ENCODE measurements at regions not wholly inside any gene's neighbourhood (a gene's known extent, or its start where the extent isn't known, plus 50 kb on each side); places are given as distances from the start of the nearest gene placed in this dataset.

DNA sequence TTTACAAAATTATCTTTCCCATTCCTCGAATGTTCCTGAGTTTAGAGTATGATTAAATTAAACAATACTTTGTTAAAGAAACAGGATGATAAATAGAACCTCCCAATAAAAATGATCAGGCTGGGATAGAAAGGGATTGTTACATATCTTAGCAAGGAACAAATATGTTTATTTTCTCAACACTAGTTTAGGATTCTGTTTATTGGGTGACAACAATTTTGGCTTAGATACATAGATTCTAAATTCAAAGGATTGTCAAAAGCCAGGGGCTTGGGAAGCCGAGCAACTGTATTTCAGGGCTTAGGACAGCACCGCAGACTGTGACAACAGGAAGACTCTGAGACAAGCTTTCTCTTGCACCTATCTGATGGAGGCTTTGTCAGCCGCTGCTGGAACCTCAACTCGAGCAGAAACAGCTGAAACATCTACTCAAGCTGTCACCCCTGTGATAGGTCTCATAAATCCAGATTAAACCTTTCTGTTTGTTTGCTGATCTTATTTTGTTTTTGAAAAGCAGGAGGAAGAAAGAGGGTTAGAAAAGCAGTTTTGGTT lies 562.8 kb upstream of the ZFHX3 start:
- in situ Hi-C loops (cut with HindIII; ENCODE audit: low sequenced_read_pairs): no loop called here
- TF ChIP-seq, protein P1, sequence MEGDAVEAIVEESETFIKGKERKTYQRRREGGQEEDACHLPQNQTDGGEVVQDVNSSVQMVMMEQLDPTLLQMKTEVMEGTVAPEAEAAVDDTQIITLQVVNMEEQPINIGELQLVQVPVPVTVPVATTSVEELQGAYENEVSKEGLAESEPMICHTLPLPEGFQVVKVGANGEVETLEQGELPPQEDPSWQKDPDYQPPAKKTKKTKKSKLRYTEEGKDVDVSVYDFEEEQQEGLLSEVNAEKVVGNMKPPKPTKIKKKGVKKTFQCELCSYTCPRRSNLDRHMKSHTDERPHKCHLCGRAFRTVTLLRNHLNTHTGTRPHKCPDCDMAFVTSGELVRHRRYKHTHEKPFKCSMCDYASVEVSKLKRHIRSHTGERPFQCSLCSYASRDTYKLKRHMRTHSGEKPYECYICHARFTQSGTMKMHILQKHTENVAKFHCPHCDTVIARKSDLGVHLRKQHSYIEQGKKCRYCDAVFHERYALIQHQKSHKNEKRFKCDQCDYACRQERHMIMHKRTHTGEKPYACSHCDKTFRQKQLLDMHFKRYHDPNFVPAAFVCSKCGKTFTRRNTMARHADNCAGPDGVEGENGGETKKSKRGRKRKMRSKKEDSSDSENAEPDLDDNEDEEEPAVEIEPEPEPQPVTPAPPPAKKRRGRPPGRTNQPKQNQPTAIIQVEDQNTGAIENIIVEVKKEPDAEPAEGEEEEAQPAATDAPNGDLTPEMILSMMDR (IDR thresholded peaks at IDR 0.05; ENCODE audit: low read depth, low read length, missing control alignments): no peak

DNA sequence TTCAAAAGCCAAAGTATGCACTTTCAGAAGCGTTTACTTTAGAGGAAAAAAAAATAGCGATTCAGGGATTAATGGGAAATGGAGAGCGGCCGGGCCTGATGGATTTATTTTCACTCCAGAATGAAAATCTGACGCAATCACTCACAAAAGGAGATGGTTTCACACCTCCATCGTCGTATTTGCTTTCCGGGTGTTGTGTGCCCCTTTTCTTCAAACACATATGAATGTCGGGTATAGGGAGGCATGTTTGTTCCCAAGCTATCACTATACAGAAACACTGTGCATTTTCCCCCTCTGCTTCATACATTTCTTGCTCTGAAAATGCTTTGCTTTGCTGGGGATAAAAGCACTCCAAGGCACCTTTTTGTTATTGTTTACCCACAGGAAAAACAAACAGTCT lies 562.2 kb upstream of the ZFHX3 start:
- TF ChIP-seq, protein P1 (IDR thresholded peaks at IDR 0.05; ENCODE audit: low read depth, low read length, missing control alignments): no peak
- in situ Hi-C loops (cut with HindIII; ENCODE audit: low sequenced_read_pairs): no loop called here
- no peak for DNase-seq (ENCODE audit: low read depth)
- no peak overlapping the region for H3K4me3 ChIP-seq (ENCODE audit: low read depth, low read length)

More for the DNA sequence above, 562.8 kb upstream of the ZFHX3 start:
- H3K4me3 ChIP-seq (ENCODE audit: low read depth, low read length): no peak overlapping the region
- no peak for DNase-seq (ENCODE audit: low read depth)

DNA sequence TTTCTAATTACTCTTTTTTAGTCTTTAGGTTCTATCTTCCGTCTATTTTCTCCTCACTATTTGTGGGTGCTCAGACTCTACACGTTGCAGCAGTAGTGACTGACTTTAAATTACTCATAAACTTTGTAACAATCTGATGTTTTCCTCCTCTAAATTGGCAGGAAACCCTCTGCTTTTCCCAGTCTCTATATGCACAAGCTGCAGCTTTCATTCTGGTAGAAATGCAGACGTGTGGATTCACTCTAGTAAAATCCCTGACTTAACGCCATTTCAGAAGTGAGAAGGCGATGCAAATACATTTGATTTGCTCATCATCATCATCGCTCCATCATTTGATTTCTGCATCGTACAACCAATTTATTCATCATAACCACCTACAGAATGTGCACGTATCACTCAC lies 561.0 kb upstream of the ZFHX3 start:
- DNase-seq (ENCODE audit: low read depth): no peak
- TF ChIP-seq, protein P1 (IDR thresholded peaks at IDR 0.05; ENCODE audit: low read depth, low read length, missing control alignments): no peak
- no peak overlapping the region for H3K4me3 ChIP-seq (ENCODE audit: low read depth, low read length)
- in situ Hi-C loops (cut with HindIII; ENCODE audit: low sequenced_read_pairs): no loop called here

DNA sequence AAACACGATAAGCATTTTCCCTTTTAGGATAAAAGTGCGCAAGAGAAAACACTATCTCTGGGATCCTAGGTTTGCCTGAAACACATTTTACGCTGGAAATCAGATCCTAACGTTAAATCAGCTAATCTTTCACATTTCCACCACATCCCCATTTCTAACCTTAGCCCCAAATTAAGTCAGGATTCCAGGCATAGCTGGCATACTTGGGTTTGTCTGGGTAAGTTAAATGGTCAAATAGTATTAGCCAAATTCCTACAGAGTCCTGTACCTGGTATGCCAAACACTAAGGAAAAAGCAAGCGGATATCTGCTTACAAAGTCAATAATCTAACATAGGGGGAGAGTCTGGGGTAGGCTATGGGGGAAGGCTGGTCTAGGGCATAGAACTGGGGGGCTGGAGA lies 557.4 kb upstream of the ZFHX3 start:
- H3K4me3 ChIP-seq (ENCODE audit: low read depth, low read length): no peak overlapping the region
- in situ Hi-C loops (cut with HindIII; ENCODE audit: low sequenced_read_pairs): no loop called here

DNA sequence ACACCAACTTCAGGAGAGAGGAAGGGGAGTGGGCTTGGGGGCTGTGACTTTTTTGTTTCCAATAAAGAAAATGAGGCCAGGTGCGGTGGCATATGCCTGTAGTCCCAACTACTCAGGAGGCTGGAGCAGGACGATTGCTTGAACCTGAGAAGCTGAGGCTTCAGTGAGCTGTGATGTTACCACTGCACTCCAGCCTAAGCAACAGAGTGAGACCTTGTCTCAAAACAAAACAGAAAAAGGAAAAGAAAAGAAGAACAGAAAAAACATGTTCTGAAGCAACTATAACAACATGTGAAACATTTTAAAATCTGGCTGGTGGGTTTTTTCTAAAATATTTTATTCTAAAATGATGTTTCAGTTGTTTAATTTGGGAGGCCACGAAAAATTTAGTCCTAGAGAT lies 554.0 kb upstream of the ZFHX3 start:
- no peak for DNase-seq (ENCODE audit: low read depth)
- TF ChIP-seq, protein P1 (IDR thresholded peaks at IDR 0.05; ENCODE audit: low read depth, low read length, missing control alignments): no peak
- in situ Hi-C loops (cut with HindIII; ENCODE audit: low sequenced_read_pairs): no loop called here
- H3K4me3 ChIP-seq (ENCODE audit: low read depth, low read length): no peak overlapping the region

More for the DNA sequence above, 557.4 kb upstream of the ZFHX3 start:
- DNase-seq (ENCODE audit: low read depth): no peak
- TF ChIP-seq, protein P1 (IDR thresholded peaks at IDR 0.05; ENCODE audit: low read depth, low read length, missing control alignments): no peak

DNA sequence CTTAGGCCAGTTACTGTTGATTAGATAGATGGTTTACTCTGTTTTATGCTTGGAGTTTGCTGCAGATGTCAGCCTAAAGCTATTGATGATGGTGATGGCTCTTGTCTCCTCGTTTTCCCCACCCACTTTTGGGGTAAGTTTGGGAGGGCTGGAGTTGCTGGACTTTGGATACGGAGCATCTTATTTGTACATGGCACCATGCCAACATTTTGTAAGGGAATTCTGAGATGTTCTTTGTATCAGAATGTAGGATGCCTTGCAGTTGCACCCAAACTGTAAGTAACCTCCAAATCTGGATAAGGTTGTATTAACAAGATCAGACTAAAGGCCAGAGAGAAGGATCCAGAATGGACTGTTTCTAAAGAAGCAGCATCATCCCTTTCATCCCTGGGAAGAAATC lies 551.9 kb upstream of the ZFHX3 start:
- H3K4me3 ChIP-seq (ENCODE audit: low read depth, low read length): no peak overlapping the region
- TF ChIP-seq, protein P1 (IDR thresholded peaks at IDR 0.05; ENCODE audit: low read depth, low read length, missing control alignments): no peak
- DNase-seq (ENCODE audit: low read depth): no peak
- in situ Hi-C loops (cut with HindIII; ENCODE audit: low sequenced_read_pairs): no loop called here

All from astrocyte of the cerebellum (primary cell).